D721Med (cell line): ENCODE measurements at regions not wholly inside any gene's neighbourhood (a gene's known extent, or its start where the extent isn't known, plus 50 kb on each side); places are given as distances from the start of the nearest gene placed in this dataset.

ENCODE experiments used
- DNase-seq: peaks from one replicate; pipeline ENCODE4 v3.0.0; 2011; ENCODE audit warnings: low spot score; ENCODE audit not compliant: insufficient read length
- FAIRE-seq: peaks from 2 replicates; lab custom pipeline; 2011; peaks lifted over from hg19 to GRCh38; lab: Jason Lieb, UNC
- CTCF ChIP-seq: IDR thresholded peaks from 2 replicates; pipeline ENCODE4 v1.5.1; 2012; ENCODE audit warnings: mild to moderate bottlenecking, control low read depth; ENCODE audit not compliant: insufficient read depth; ENCODE audit errors: missing control alignments

- no peak for TF ChIP-seq CTCF
- DNase-seq (no peak), FAIRE-seq (no peak)
Observed at GRCh38 chr9:75226403-75227139, 138.3 kb downstream of the OSTF1 start.

- TF ChIP-seq CTCF, result no peak
- DNase-seq (no peak), FAIRE-seq (no peak)
Observed at GRCh38 chr9:75228893-75229292, 140.6 kb downstream of the OSTF1 start.

GRCh38 chr9:75229605-75230332 lies 141.5 kb downstream of the OSTF1 start:
- no peak for TF ChIP-seq CTCF
- FAIRE-seq, result no peak
- no peak for DNase-seq

GRCh38 chr9:75230469-75230868 lies 142.2 kb downstream of the OSTF1 start:
- FAIRE-seq, result no peak
- no peak for DNase-seq
- no peak for TF ChIP-seq CTCF

- no peak for DNase-seq
- no peak for TF ChIP-seq CTCF
- FAIRE-seq, result no peak
Observed at GRCh38 chr9:75231167-75231566, 142.9 kb downstream of the OSTF1 start.

- no peak for FAIRE-seq
- no peak for DNase-seq
Observed at GRCh38 chr9:75233011-75233410, 144.7 kb downstream of the OSTF1 start.

More at GRCh38 chr9:75233011-75233410, 144.7 kb downstream of the OSTF1 start:
- TF ChIP-seq CTCF, result no peak
